ENCODE measurements at regions not wholly inside any gene's neighbourhood (a gene's known extent, or its start where the extent isn't known, plus 50 kb on each side); places are given as distances from the start of the nearest gene placed in this dataset.

DNA sequence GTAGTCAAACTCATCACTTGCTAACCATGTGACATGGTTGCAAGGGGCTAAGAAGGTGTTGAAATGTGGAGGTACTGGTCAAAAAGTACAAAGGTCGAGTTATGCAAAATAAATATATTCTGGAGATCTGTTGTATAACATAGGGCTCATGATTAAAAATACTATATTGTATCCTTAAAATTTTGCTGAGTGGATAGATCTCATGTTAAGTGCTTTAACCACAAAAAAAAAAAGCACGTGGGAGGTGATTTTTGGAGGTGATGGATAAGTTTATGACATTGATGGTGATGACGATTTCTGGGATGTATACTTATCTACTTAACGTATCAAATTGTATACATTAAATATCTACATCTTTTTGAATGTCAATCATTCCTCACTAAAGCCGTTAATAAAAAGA is 96.2 kb upstream of the PAPPA start:
- TF ChIP-seq, protein P1, sequence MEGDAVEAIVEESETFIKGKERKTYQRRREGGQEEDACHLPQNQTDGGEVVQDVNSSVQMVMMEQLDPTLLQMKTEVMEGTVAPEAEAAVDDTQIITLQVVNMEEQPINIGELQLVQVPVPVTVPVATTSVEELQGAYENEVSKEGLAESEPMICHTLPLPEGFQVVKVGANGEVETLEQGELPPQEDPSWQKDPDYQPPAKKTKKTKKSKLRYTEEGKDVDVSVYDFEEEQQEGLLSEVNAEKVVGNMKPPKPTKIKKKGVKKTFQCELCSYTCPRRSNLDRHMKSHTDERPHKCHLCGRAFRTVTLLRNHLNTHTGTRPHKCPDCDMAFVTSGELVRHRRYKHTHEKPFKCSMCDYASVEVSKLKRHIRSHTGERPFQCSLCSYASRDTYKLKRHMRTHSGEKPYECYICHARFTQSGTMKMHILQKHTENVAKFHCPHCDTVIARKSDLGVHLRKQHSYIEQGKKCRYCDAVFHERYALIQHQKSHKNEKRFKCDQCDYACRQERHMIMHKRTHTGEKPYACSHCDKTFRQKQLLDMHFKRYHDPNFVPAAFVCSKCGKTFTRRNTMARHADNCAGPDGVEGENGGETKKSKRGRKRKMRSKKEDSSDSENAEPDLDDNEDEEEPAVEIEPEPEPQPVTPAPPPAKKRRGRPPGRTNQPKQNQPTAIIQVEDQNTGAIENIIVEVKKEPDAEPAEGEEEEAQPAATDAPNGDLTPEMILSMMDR (IDR thresholded peaks at IDR 0.05; ENCODE audit: poor library complexity): no peak
- TF ChIP-seq EZH2 (IDR thresholded peaks at IDR 0.05; ENCODE audit: borderline replicate concordance): no peak
